Dendritic cell treated with granulocyte-macrophage colony-stimulating factor and Interleukin-4, amounts not matched to agents 40 ng/mL and 50 ng/mL, for 4 days (primary cell): ENCODE measurements at regions not wholly inside any gene's neighbourhood (a gene's known extent, or its start where the extent isn't known, plus 50 kb on each side); places are given as distances from the start of the nearest gene placed in this dataset.
"Not testable (repeated sequence)": the region's sequence is repeated elsewhere in the genome, so short reads cannot be mapped to it uniquely, and the experiment has no call there.

Experiments
- H3K27ac Mint-ChIP-seq: one replicate; pipeline ENCODE4 v1.8.0; 2022; ENCODE audit warnings: mild to moderate bottlenecking, mixed read lengths
- H3K27me3 Mint-ChIP-seq: one replicate; pipeline ENCODE4 v1.8.0; 2022; ENCODE audit warnings: mild to moderate bottlenecking, mixed read lengths
- H3K36me3 Mint-ChIP-seq: one replicate; pipeline ENCODE4 v1.8.0; 2022; ENCODE audit warnings: low read depth, mixed read lengths
- H3K4me1 Mint-ChIP-seq: one replicate; pipeline ENCODE4 v1.8.0; 2022; ENCODE audit warnings: low read depth, mixed read lengths
- H3K4me3 Mint-ChIP-seq: one replicate; pipeline ENCODE4 v1.8.0; 2022; ENCODE audit warnings: mild to moderate bottlenecking, moderate library complexity, mixed read lengths
- H3K9me3 Mint-ChIP-seq: one replicate; pipeline ENCODE4 v1.8.0; 2022; ENCODE audit warnings: mixed read lengths
- intact Hi-C: fragments of 100-400 bp; cut with micrococcal nuclease; formaldehyde crosslinking; loops from one replicate; pipeline ENCODE4 v1.15.0; 2022

DNA sequence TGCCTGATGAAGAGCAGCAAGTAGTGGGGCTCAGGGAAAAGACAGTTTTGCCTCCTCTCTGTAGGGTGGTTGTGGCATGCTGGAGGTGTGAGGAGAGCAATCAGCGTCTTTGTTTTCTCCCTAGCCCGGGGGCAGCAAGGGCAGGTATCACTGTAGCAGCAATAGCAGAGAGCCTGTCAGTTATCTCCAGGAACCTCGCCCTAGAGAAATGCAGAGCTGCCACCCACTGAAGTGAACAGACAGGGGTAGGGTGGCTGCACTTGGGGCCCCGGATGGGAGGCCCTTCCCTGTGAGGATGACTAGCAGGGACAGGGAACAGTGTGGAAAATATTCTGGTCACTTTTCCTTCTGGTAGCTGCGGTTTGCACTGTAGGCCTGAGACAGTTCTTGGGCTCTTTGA is 886.5 kb downstream of the CDH8 start:
- no peaks in the 10 kb centered on the region for H3K27me3 Mint-ChIP-seq
- H3K27ac Mint-ChIP-seq: no peak overlapping the region
- no peaks in the 10 kb centered on the region for H3K9me3 Mint-ChIP-seq
- H3K36me3 Mint-ChIP-seq: no peaks in the 10 kb centered on the region
- peaks cover 11% of the 10 kb centered on the region for H3K4me1 Mint-ChIP-seq
- H3K4me3 Mint-ChIP-seq: no peak overlapping the region
- intact Hi-C loops: no loop called here

GRCh38 chr16:61148930-61149329 is 887.3 kb downstream of the CDH8 start:
- Mint-ChIP-seq H3K4me1 (peaks cover 11% of the 10 kb centered on the region), H3K36me3 (no peaks in the 10 kb centered on the region), H3K9me3 (no peaks in the 10 kb centered on the region), H3K27ac (no peak overlapping the region), H3K4me3 (no peak overlapping the region), H3K27me3 (no peaks in the 10 kb centered on the region)
- intact Hi-C loops: no loop called here

- H3K4me1 Mint-ChIP-seq: peaks cover 11% of the 10 kb centered on the region
- H3K27me3 Mint-ChIP-seq: no peaks in the 10 kb centered on the region
- H3K27ac Mint-ChIP-seq: no peak overlapping the region
- H3K4me3 Mint-ChIP-seq: no peak overlapping the region
- peaks cover 15% of the 10 kb centered on the region for H3K9me3 Mint-ChIP-seq
- no peaks in the 10 kb centered on the region for H3K36me3 Mint-ChIP-seq
- intact Hi-C loops: no loop called here
These were observed 889.8 kb downstream of the CDH8 start for GRCh38 chr16:61146429-61146828.

- Mint-ChIP-seq H3K4me1 (no peaks in the 10 kb centered on the region), H3K9me3 (peaks cover 30% of the 10 kb centered on the region), H3K36me3 (no peaks in the 10 kb centered on the region), H3K4me3 (no peak overlapping the region), H3K27ac (no peak overlapping the region), H3K27me3 (no peaks in the 10 kb centered on the region)
- intact Hi-C loops: no loop called here
These were observed 904.8 kb downstream of the CDH8 start for GRCh38 chr16:61131447-61131846.

GRCh38 chr16:61128545-61129323 is 907.5 kb downstream of the CDH8 start:
- intact Hi-C loops: no loop called here
- peaks cover 30% of the 10 kb centered on the region for H3K9me3 Mint-ChIP-seq
- no peak overlapping the region for H3K4me3 Mint-ChIP-seq
- no peaks in the 10 kb centered on the region for H3K27me3 Mint-ChIP-seq
- no peaks in the 10 kb centered on the region for H3K4me1 Mint-ChIP-seq
- no peak overlapping the region for H3K27ac Mint-ChIP-seq
- no peaks in the 10 kb centered on the region for H3K36me3 Mint-ChIP-seq

- Mint-ChIP-seq H3K36me3 (no peaks in the 10 kb centered on the region), H3K27ac (no peak overlapping the region), H3K27me3 (no peaks in the 10 kb centered on the region), H3K9me3 (no peaks in the 10 kb centered on the region), H3K4me3 (no peak overlapping the region), H3K4me1 (no peaks in the 10 kb centered on the region)
- intact Hi-C loops: no loop called here
These were observed 930.7 kb downstream of the CDH8 start for GRCh38 chr16:61105544-61105943.

GRCh38 chr16:61098505-61098904 is 937.7 kb downstream of the CDH8 start:
- no peaks in the 10 kb centered on the region for H3K27me3 Mint-ChIP-seq
- no peaks in the 10 kb centered on the region for H3K4me1 Mint-ChIP-seq
- H3K27ac Mint-ChIP-seq: no peak overlapping the region
- no peaks in the 10 kb centered on the region for H3K36me3 Mint-ChIP-seq
- H3K4me3 Mint-ChIP-seq: no peak overlapping the region
- peaks cover 10% of the 10 kb centered on the region for H3K9me3 Mint-ChIP-seq
- intact Hi-C loops: no loop called here

DNA sequence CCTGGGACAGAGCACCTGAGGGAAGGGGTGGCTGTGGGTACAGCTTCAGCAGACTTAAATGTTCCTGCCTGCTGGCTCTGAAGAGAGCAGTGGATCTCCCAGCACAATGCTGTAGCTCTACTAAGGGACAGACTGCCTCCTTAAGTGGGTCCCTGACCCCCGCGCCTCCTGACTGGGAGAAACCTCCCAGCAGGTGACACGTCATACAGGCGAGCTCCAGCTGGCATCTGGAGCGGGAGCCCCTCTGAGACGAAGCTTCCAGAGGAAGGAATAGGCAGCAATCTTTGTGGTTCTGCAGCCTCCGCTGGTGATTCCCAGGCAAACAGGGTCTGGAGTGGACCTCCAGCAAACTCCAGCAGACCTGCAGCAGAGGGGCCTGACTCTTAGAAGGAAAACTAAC is 944.9 kb downstream of the CDH8 start:
- H3K27me3 Mint-ChIP-seq, intact Hi-C loops, H3K36me3 Mint-ChIP-seq, H3K27ac Mint-ChIP-seq, H3K4me1 Mint-ChIP-seq, H3K4me3 Mint-ChIP-seq: not testable (repeated sequence)
- peaks cover 26% of the 10 kb centered on the region for H3K9me3 Mint-ChIP-seq

DNA sequence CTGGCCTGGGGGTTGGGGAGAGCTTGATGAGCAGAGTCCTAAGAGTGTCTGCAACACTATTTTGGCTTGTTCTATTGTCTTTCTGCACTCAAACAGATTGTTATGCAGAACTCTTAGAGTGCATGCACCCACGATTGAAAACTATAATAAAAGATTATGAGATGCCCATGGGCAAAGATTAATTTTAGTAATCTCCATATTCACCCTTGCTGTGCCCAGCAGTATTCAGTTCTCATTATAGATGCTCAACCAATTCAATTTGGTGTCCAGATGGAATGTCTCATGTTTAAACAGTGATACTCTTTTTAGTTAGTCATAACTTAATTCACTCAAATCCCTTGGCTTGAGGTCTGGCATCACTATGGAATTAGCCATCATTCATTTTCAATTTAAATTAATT is 952.5 kb downstream of the CDH8 start:
- Mint-ChIP-seq H3K4me3 (no peak overlapping the region), H3K4me1 (no peaks in the 10 kb centered on the region)
- intact Hi-C loops: no loop called here

DNA sequence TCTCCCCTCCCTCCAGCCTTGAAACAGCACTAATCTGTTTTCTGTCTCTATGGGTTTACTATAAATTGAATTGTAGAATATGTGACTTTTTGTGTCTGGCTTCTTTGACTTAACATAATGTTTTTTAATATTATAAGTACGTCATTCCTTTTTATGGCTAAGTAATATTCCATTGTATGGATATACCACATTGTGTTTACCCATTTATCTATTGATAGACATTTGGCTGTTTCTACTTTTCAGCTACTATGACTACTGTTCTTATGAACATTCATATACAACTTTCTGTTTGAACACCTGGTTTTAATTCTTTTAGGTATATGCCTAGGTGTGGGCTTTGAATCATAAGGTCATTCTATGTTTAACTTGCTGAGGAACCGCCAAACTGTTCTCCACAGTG is 961.9 kb downstream of the CDH8 start:
- Mint-ChIP-seq H3K27me3 (no peaks in the 10 kb centered on the region), H3K4me1 (no peaks in the 10 kb centered on the region), H3K9me3 (no peaks in the 10 kb centered on the region), H3K27ac (no peak overlapping the region), H3K36me3 (no peaks in the 10 kb centered on the region), H3K4me3 (no peak overlapping the region)
- intact Hi-C loops: no loop called here

More for the DNA sequence above, 952.5 kb downstream of the CDH8 start:
- Mint-ChIP-seq H3K27ac (no peak overlapping the region), H3K9me3 (peaks cover 5% of the 10 kb centered on the region), H3K36me3 (no peaks in the 10 kb centered on the region), H3K27me3 (no peaks in the 10 kb centered on the region)

DNA sequence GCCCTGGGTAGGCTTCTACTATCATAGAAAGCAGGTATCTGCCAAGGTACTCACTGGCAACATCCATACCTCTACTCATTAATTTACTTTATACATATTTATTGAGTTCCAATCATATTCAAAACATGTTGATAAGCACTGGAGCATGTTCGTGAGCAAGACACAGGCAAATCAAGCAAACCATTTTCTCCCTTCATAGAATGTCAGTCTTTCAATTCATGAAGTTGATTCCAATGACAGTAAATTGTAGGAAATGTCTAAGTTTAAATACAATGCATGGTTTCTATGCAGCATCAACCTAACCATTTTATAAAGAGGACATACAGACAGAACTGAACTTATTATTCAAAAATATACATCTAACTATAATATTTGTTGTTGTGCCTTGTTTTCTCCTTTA is 978.6 kb downstream of the CDH8 start:
- H3K36me3 Mint-ChIP-seq: no peaks in the 10 kb centered on the region
- intact Hi-C loops: no loop called here
- no peaks in the 10 kb centered on the region for H3K27me3 Mint-ChIP-seq
- H3K27ac Mint-ChIP-seq: no peak overlapping the region
- H3K4me1 Mint-ChIP-seq: no peaks in the 10 kb centered on the region
- no peak overlapping the region for H3K4me3 Mint-ChIP-seq
- peaks cover 8% of the 10 kb centered on the region for H3K9me3 Mint-ChIP-seq

- H3K27ac Mint-ChIP-seq: no peak overlapping the region
- no peaks in the 10 kb centered on the region for H3K27me3 Mint-ChIP-seq
- no peaks in the 10 kb centered on the region for H3K4me1 Mint-ChIP-seq
- H3K36me3 Mint-ChIP-seq: no peaks in the 10 kb centered on the region
- intact Hi-C loops: no loop called here
- H3K9me3 Mint-ChIP-seq: peaks cover 19% of the 10 kb centered on the region
- H3K4me3 Mint-ChIP-seq: no peak overlapping the region
These were observed 985.7 kb downstream of the CDH8 start for GRCh38 chr16:61050547-61050946.

GRCh38 chr16:61045931-61046330 is 990.3 kb downstream of the CDH8 start:
- H3K27ac Mint-ChIP-seq: no peak overlapping the region
- no peaks in the 10 kb centered on the region for H3K36me3 Mint-ChIP-seq
- H3K4me3 Mint-ChIP-seq: no peak overlapping the region
- no peaks in the 10 kb centered on the region for H3K27me3 Mint-ChIP-seq
- no peaks in the 10 kb centered on the region for H3K4me1 Mint-ChIP-seq
- intact Hi-C loops: no loop called here
- H3K9me3 Mint-ChIP-seq: peaks cover 12% of the 10 kb centered on the region

DNA sequence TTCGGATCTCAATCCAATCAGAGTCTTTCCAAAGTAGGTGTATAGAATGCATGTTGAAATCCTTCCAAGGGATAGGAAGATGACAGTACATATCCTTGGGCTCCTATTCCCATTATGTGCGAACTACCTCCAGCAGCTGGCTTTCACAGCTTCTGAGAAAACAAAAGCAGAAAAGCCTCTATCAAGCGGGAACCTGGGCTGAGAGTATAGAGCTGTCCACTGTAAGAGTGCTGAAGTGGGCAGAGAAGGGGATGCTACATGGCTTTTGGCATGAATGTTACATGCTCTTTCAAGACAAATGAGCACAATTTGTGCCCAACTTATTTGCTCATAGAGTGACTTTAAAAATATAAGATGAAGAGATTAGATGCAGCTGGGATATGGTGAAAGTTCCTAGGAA is 993.5 kb downstream of the CDH8 start:
- intact Hi-C loops: no loop called here
- H3K27me3 Mint-ChIP-seq: no peaks in the 10 kb centered on the region
- no peak overlapping the region for H3K4me3 Mint-ChIP-seq
- H3K4me1 Mint-ChIP-seq: no peaks in the 10 kb centered on the region
- no peaks in the 10 kb centered on the region for H3K9me3 Mint-ChIP-seq
- no peak overlapping the region for H3K27ac Mint-ChIP-seq
- no peaks in the 10 kb centered on the region for H3K36me3 Mint-ChIP-seq

- H3K27me3 Mint-ChIP-seq: no peaks in the 10 kb centered on the region
- peaks cover 28% of the 10 kb centered on the region for H3K9me3 Mint-ChIP-seq
- no peaks in the 10 kb centered on the region for H3K4me1 Mint-ChIP-seq
- intact Hi-C loops: no loop called here
- no peak overlapping the region for H3K4me3 Mint-ChIP-seq
- no peak overlapping the region for H3K27ac Mint-ChIP-seq
- H3K36me3 Mint-ChIP-seq: no peaks in the 10 kb centered on the region
These were observed 1005.6 kb downstream of the CDH8 start for GRCh38 chr16:61030616-61031015.
